ENCODE measurements at regions not wholly inside any gene's neighbourhood (a gene's known extent, or its start where the extent isn't known, plus 50 kb on each side); places are given as distances from the start of the nearest gene placed in this dataset.

DNA sequence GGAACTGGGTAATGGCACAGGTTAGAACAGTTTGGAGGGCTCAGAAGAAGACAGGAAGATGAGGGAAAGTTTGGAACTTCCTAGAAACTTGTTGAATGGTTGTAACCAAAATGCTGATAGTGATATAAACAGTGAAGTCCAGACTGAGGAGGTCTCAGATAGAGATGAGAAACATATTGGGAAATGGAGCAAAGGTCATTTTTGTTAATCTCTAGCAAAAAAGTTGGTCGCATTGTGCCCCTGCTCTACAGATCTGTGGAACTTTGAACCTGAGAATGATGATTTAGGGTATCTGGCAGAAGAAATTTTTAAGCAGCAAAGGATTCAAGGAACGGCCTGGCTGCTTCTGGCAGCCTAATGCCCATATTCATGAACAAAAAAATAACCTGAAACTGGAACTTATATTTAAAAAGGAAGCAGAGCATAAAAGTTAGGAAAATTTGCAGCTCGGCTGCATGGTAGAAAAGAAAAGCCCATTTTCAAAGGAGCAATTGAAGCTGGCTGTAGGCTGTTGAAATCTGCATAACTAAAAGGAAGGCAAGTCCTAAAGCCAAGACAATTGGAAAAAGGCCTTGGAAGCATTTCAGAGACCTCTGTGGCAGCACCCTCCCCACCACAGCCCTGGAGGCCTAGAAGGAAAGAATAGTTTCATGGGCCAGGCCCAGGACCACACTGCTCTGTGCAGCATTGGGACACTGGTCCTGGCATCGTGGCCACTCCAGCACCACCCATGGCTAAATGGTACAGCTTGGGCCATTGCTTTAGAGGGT lies 182.6 kb upstream of the CD96 start:
- no peak overlapping the region for H3K4me3 ChIP-seq (ENCODE audit: control insufficient read depth, low read depth, low read length)
- no peak for DNase-seq (ENCODE audit: low read depth)

DNA sequence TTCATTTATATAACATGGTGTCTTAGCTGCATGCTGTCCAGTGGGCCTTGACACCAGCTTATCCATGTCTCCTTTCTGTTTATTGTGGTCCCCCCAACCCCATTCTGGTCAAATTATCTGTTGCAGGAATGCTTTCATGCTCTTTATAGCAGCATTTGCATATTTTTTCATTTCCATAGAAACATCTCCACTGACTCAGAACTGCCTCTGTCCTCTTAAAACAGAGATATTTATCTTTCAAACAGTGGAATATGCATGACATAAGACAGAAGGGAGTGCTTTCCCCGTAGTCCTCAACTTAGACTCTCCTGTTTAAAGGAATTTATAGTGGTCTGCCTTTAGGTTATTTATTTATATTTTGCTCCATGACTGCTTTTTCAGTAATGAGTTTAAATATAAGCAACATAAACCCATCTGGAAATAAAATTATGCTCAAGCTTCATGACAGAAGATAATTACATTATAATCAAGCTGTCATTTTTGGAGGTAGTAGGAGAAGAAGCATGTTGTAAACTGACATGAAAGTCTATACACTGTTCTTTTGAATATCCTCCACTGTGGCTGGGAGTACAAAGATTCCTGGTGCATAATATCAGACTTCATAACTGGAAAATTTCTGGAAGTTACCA lies 179.5 kb upstream of the CD96 start:
- DNase-seq (ENCODE audit: low read depth), result no peak
- no peak overlapping the region for H3K4me3 ChIP-seq (ENCODE audit: control insufficient read depth, low read depth, low read length)
- TF ChIP-seq, protein P1, sequence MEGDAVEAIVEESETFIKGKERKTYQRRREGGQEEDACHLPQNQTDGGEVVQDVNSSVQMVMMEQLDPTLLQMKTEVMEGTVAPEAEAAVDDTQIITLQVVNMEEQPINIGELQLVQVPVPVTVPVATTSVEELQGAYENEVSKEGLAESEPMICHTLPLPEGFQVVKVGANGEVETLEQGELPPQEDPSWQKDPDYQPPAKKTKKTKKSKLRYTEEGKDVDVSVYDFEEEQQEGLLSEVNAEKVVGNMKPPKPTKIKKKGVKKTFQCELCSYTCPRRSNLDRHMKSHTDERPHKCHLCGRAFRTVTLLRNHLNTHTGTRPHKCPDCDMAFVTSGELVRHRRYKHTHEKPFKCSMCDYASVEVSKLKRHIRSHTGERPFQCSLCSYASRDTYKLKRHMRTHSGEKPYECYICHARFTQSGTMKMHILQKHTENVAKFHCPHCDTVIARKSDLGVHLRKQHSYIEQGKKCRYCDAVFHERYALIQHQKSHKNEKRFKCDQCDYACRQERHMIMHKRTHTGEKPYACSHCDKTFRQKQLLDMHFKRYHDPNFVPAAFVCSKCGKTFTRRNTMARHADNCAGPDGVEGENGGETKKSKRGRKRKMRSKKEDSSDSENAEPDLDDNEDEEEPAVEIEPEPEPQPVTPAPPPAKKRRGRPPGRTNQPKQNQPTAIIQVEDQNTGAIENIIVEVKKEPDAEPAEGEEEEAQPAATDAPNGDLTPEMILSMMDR (conservative IDR thresholded peaks at IDR 0.05; ENCODE audit: control insufficient read depth, insufficient read depth, low read depth, low read length), result no peak

More for the DNA sequence above, 182.6 kb upstream of the CD96 start:
- TF ChIP-seq, protein P1 (conservative IDR thresholded peaks at IDR 0.05; ENCODE audit: control insufficient read depth, insufficient read depth, low read depth, low read length), result no peak

DNA sequence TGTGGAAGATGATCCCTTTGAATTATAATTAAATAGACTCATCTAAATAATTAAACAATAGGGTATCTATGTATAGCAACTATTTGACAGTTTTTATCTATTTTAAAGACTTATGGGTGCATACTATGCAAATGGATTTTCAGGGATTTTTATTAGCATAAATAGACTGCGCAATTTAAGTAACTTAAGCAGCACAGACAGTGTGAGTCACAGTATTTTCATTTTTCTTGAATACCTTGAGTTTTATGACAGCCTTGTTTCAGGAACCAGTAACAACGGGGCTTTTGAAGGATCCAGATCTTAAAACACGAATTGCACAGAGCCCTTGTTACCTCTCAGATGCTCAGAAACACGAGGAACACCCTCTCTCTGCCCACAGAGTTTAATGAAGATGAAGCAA lies 175.5 kb upstream of the CD96 start:
- no peak overlapping the region for H3K4me3 ChIP-seq (ENCODE audit: control insufficient read depth, low read depth, low read length)
- TF ChIP-seq, protein P1 (conservative IDR thresholded peaks at IDR 0.05; ENCODE audit: control insufficient read depth, insufficient read depth, low read depth, low read length), result no peak
- no peak for DNase-seq (ENCODE audit: low read depth)

DNA sequence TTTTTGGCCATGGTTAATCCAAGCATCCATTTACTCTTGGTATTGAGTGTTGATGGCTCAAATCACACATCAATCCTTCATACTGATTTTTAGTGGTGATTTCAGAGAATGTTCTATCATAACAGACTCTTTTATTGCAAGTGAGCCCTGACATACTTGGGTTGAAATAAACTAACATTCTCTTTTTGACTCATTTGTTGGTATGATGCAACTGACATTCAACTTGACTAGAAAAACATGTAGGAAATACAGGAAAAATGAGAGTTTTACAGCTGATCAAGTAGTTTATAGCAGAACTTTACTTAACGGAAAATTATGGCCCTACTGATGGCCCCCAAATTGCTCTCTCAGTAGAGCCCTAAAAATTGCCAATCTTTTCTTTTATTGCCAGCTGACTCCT lies 173.9 kb upstream of the CD96 start:
- DNase-seq (ENCODE audit: low read depth), result no peak
- no peak overlapping the region for H3K4me3 ChIP-seq (ENCODE audit: control insufficient read depth, low read depth, low read length)
- TF ChIP-seq, protein P1 (conservative IDR thresholded peaks at IDR 0.05; ENCODE audit: control insufficient read depth, insufficient read depth, low read depth, low read length), result no peak

DNA sequence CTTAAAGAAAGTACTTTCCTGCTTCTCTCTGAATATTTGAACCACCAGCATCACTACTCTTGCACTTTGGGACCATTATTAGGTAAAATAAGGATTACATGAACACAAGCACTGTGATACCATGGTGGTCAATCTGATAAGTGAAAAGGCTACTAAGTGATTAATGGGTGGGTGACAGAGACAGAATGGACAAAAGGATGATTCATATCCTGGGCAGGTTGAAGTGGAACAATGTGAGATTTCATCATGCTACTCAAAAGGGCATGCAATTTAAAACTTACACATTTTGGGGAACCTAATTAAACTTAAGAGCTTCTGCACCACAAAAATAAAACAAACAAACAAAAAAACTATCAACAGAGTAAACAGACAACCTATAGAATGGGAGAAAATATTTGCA lies 172.0 kb upstream of the CD96 start:
- no peak overlapping the region for H3K4me3 ChIP-seq (ENCODE audit: control insufficient read depth, low read depth, low read length)
- TF ChIP-seq, protein P1 (conservative IDR thresholded peaks at IDR 0.05; ENCODE audit: control insufficient read depth, insufficient read depth, low read depth, low read length), result no peak
- no peak for DNase-seq (ENCODE audit: low read depth)

DNA sequence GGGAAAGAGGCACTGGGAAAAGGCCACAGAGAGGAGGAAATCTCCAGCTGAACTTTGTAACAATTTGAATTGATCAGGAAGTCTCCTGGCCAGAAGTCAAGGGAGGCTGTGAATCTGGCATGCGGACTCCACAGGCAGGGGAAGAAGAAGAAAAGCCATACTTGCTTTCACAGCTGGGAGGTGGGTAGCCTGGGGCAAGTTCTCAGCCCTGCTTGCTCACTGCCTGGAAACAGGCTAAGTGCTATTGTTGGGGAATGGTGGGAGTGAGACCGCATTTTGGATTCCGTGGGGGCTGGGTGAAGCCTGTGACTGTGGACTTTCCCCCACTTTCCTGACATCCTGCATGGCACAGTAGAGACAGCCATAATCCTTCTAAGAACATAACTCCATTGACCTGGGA lies 168.8 kb upstream of the CD96 start:
- no peak for DNase-seq (ENCODE audit: low read depth)
- no peak overlapping the region for H3K4me3 ChIP-seq (ENCODE audit: control insufficient read depth, low read depth, low read length)
- TF ChIP-seq, protein P1 (conservative IDR thresholded peaks at IDR 0.05; ENCODE audit: control insufficient read depth, insufficient read depth, low read depth, low read length), result no peak

All from fibroblast of mammary gland (primary cell).